HEK293 (cell line): ENCODE measurements at regions not wholly inside any gene's neighbourhood (a gene's known extent, or its start where the extent isn't known, plus 50 kb on each side); places are given as distances from the start of the nearest gene placed in this dataset.

Source experiments
- CTCF ChIA-PET: fragments of 350-600 bp; formaldehyde crosslinking; extraction: SDS; loops from one replicate; lab custom pipeline; 2021; ENCODE audit warnings: antibody characterized with exemption; lab: Yijun Ruan, JAX
- POLR2A ChIA-PET: fragments of 300-600 bp; formaldehyde crosslinking; extraction: SDS; loops from one replicate; lab custom pipeline; 2020; ENCODE audit warnings: antibody characterized with exemption, inconsistent platforms; lab: Yijun Ruan, JAX
- H3K27ac ChIP-seq: fragments of 200-500 bp; sonication (Bioruptor generic); 2 replicates; pipeline ENCODE4 v1.5.1; 2014; ENCODE audit warnings: low read depth, low read length, control low read depth, inconsistent platforms; ENCODE audit errors: extremely low read depth
- H3K36me3 ChIP-seq, 2 experiments: fragments of 200-500 bp in 1 of 2; sonication (Bioruptor generic) in 1 of 2; 1 replicate in 1 of 2; 2 replicates in 1 of 2; pipeline ENCODE4 v1.5.1; 2014 to 2017; ENCODE audit warnings: inconsistent platforms in 2 of 2, low read length in 2 of 2; ENCODE audit not compliant: control insufficient read depth in 2 of 2, insufficient read depth in 1 of 2
- H3K4me1 ChIP-seq: fragments of 200-500 bp; sonication (Bioruptor generic); 2 replicates; pipeline ENCODE4 v1.5.1; 2014; ENCODE audit warnings: mild to moderate bottlenecking, low read length, inconsistent platforms; ENCODE audit not compliant: control insufficient read depth, insufficient read depth
- H3K4me3 ChIP-seq: 2 replicates; pipeline ENCODE4 v1.5.1; 2011; ENCODE audit warnings: low read depth, mild to moderate bottlenecking, control low read depth, low read length, moderate library complexity
- H3K9me3 ChIP-seq: fragments of 200-500 bp; sonication (Bioruptor generic); 2 replicates; pipeline ENCODE4 v1.5.1; 2014; ENCODE audit warnings: low read depth, low read length, inconsistent platforms; ENCODE audit not compliant: control insufficient read depth, insufficient read depth
- EGR2 ChIP-seq: fragments of 450-650 bp; formaldehyde crosslinking; IDR thresholded peaks from 2 replicates; pipeline ENCODE4 v1.5.1; 2016; ENCODE audit warnings: low read depth, missing biosample characterization, missing genetic modification characterization
- ELK4 ChIP-seq: IDR thresholded peaks from 2 replicates; pipeline ENCODE4 v1.6.1; 2011; ENCODE audit warnings: mild to moderate bottlenecking, low read depth, low read length, borderline replicate concordance
- GLIS1 ChIP-seq: fragments of 450-650 bp; formaldehyde crosslinking; IDR thresholded peaks from 2 replicates; pipeline ENCODE4 v1.5.1; 2016; ENCODE audit warnings: missing biosample characterization, missing genetic modification characterization
- HOXA7 ChIP-seq: sonication (generic); formaldehyde crosslinking; IDR thresholded peaks from 2 replicates; pipeline ENCODE4 v1.8.1; 2022; ENCODE audit warnings: missing genetic modification reagents, borderline replicate concordance
- KLF16 ChIP-seq: fragments of 450-650 bp; formaldehyde crosslinking; IDR thresholded peaks from 2 replicates; pipeline ENCODE4 v1.5.1; 2017; ENCODE audit warnings: missing biosample characterization, missing genetic modification characterization
- KLF8 ChIP-seq: fragments of 450-650 bp; formaldehyde crosslinking; IDR thresholded peaks from 2 replicates; pipeline ENCODE4 v1.5.1; 2016; ENCODE audit warnings: missing biosample characterization, missing genetic modification characterization
- SP2 ChIP-seq: fragments of 450-650 bp; formaldehyde crosslinking; IDR thresholded peaks from 2 replicates; pipeline ENCODE4 v1.5.1; 2016; ENCODE audit warnings: missing biosample characterization, missing genetic modification characterization
- YY1 ChIP-seq: fragments of 450-650 bp; formaldehyde crosslinking; IDR thresholded peaks from 2 replicates; pipeline ENCODE4 v1.5.1; 2018; ENCODE audit warnings: missing biosample characterization, missing genetic modification characterization
- ZBTB10 ChIP-seq: fragments of 450-650 bp; formaldehyde crosslinking; IDR thresholded peaks from 2 replicates; pipeline ENCODE4 v1.5.1; 2016; ENCODE audit warnings: missing biosample characterization, missing genetic modification characterization
- ZBTB21 ChIP-seq: fragments of 450-650 bp; formaldehyde crosslinking; IDR thresholded peaks from 2 replicates; pipeline ENCODE4 v1.5.1; 2017; ENCODE audit warnings: missing biosample characterization, missing genetic modification characterization
- ZBTB7A ChIP-seq: fragments of 450-650 bp; formaldehyde crosslinking; IDR thresholded peaks from 2 replicates; pipeline ENCODE4 v1.5.1; 2016; ENCODE audit warnings: low read depth, missing biosample characterization, missing genetic modification characterization
- ZFP41 ChIP-seq: fragments of 450-650 bp; formaldehyde crosslinking; IDR thresholded peaks from 2 replicates; pipeline ENCODE4 v1.5.1; 2016; ENCODE audit warnings: missing biosample characterization, missing genetic modification characterization, borderline replicate concordance
- ZIC2 ChIP-seq: fragments of 450-650 bp; formaldehyde crosslinking; IDR thresholded peaks from 2 replicates; pipeline ENCODE4 v1.5.1; 2016; ENCODE audit warnings: missing biosample characterization, missing genetic modification characterization
- ZNF10 ChIP-seq: fragments of 450-650 bp; formaldehyde crosslinking; IDR thresholded peaks from 2 replicates; pipeline ENCODE4 v1.5.1; 2017; ENCODE audit warnings: missing biosample characterization, missing genetic modification characterization
- ZNF169 ChIP-seq: fragments of 450-650 bp; formaldehyde crosslinking; IDR thresholded peaks from 2 replicates; pipeline ENCODE4 v1.5.1; 2016; ENCODE audit warnings: missing biosample characterization, missing genetic modification characterization
- ZNF274 ChIP-seq, 2 experiments: fragments of 200-500 bp in 1 of 2; fragments of 450-650 bp in 1 of 2; sonication (Bioruptor generic) in 1 of 2; formaldehyde crosslinking in 1 of 2; IDR thresholded peaks; 2 replicates each; pipeline versions ENCODE4 v1.5.1 to v1.6.1; 2014 to 2016; ENCODE audit warnings: borderline replicate concordance in 1 of 2, inconsistent platforms in 1 of 2, low read length in 1 of 2, missing biosample characterization in 1 of 2, missing genetic modification characterization in 1 of 2
- ZNF280C ChIP-seq: fragments of 450-650 bp; formaldehyde crosslinking; IDR thresholded peaks from 2 replicates; pipeline ENCODE4 v1.5.1; 2016; ENCODE audit warnings: missing biosample characterization, missing genetic modification characterization
- ZNF335 ChIP-seq: fragments of 450-650 bp; formaldehyde crosslinking; conservative IDR thresholded peaks from 2 replicates; pipeline ENCODE4 v1.5.1; 2016; ENCODE audit warnings: missing biosample characterization, missing genetic modification characterization
- ZNF354C ChIP-seq: fragments of 450-650 bp; formaldehyde crosslinking; IDR thresholded peaks from 2 replicates; pipeline ENCODE4 v1.5.1; 2016; ENCODE audit warnings: missing biosample characterization, missing genetic modification characterization, low read depth, borderline replicate concordance
- ZNF398 ChIP-seq: fragments of 450-650 bp; formaldehyde crosslinking; IDR thresholded peaks from 2 replicates; pipeline ENCODE4 v1.5.1; 2017; ENCODE audit warnings: missing biosample characterization, missing genetic modification characterization
- ZNF530 ChIP-seq: fragments of 450-650 bp; formaldehyde crosslinking; IDR thresholded peaks from 2 replicates; pipeline ENCODE4 v1.5.1; 2016; ENCODE audit warnings: low read depth, missing biosample characterization, missing genetic modification characterization
- ZNF645 ChIP-seq: fragments of 450-650 bp; formaldehyde crosslinking; IDR thresholded peaks from 2 replicates; pipeline ENCODE4; 2016; ENCODE audit warnings: missing biosample characterization, missing genetic modification characterization
- ZNF707 ChIP-seq: fragments of 450-650 bp; formaldehyde crosslinking; IDR thresholded peaks from 2 replicates; pipeline ENCODE4 v1.5.1; 2016; ENCODE audit warnings: missing biosample characterization, missing genetic modification characterization

- H3K27ac ChIP-seq, result no peak overlapping the region
- H3K36me3 ChIP-seq, result no peaks in the 10 kb centered on the region
- no peak for TF ChIP-seq ZIC2 (tag by site-specific recombination)
- TF ChIP-seq SP2 (tag by site-specific recombination), result no peak
- no peak for TF ChIP-seq ZNF645 (tag by site-specific recombination)
- TF ChIP-seq KLF8, result no peak
- TF ChIP-seq ELK4, result no peak
- TF ChIP-seq ZNF354C (tag by site-specific recombination), result no peak
- no peak for TF ChIP-seq ZBTB21 (tag by site-specific recombination)
- no peak for TF ChIP-seq GLIS1 (tag by site-specific recombination)
- TF ChIP-seq, all 188 proteins: peak for 0
- ChIA-PET CTCF (no interaction called here), POLR2A (no interaction called here)
- no peaks in the 10 kb centered on the region for H3K4me1 ChIP-seq
- H3K4me3 ChIP-seq, result no peak overlapping the region
- no peaks in the 10 kb centered on the region for H3K9me3 ChIP-seq
Measured at GRCh38 chr12:19605720-19606119, 166.4 kb downstream of the AEBP2 start.

- ChIA-PET POLR2A (no interaction called here), CTCF (no interaction called here)
- no peak for TF ChIP-seq ZNF530 (tag by site-specific recombination)
- TF ChIP-seq ZBTB10 (tag by site-specific recombination), result no peak
- TF ChIP-seq ZBTB7A (tag by site-specific recombination), result no peak
- TF ChIP-seq ZNF169, result no peak
- no peak for TF ChIP-seq EGR2 (tag by site-specific recombination)
- no peak for TF ChIP-seq HOXA7 (CRISPR knock-in tag)
- no peak for TF ChIP-seq ZNF398 (tag by site-specific recombination)
- no peak for TF ChIP-seq ZNF335 (tag by site-specific recombination)
- no peak for TF ChIP-seq ZFP41 (tag by site-specific recombination)
- no peak for TF ChIP-seq ZNF280C (tag by site-specific recombination)
- TF ChIP-seq ZNF10 (tag by site-specific recombination), result no peak
- no peak for TF ChIP-seq YY1 (tag by site-specific recombination)
- no peak for TF ChIP-seq KLF16 (tag by site-specific recombination)
- no peak for TF ChIP-seq ZNF274 (IDR thresholded peaks at IDR 0.05; ENCODE audit: low read length)
- no peak for TF ChIP-seq ZNF274 (tag by site-specific recombination; IDR thresholded peaks at IDR 0.05; ENCODE audit: borderline replicate concordance)
- TF ChIP-seq ZNF707, result no peak
- H3K36me3 ChIP-seq, result no peaks in the 10 kb centered on the region
- no peak overlapping the region for H3K27ac ChIP-seq
- H3K4me3 ChIP-seq, result no peak overlapping the region
- H3K4me1 ChIP-seq, result no peaks in the 10 kb centered on the region
- H3K9me3 ChIP-seq, result no peaks in the 10 kb centered on the region
Measured at GRCh38 chr12:19608039-19608438, 168.7 kb downstream of the AEBP2 start.
